ENCODE measurements at regions not wholly inside any gene's neighbourhood (a gene's known extent, or its start where the extent isn't known, plus 50 kb on each side); places are given as distances from the start of the nearest gene placed in this dataset.
"Not testable (repeated sequence)": the region's sequence is repeated elsewhere in the genome, so short reads cannot be mapped to it uniquely, and the experiment has no call there.

GRCh38 chr6:28626386-28626785 is 100.7 kb downstream of the GPX5 start:
- not testable (repeated sequence) for DNase-seq

DNA sequence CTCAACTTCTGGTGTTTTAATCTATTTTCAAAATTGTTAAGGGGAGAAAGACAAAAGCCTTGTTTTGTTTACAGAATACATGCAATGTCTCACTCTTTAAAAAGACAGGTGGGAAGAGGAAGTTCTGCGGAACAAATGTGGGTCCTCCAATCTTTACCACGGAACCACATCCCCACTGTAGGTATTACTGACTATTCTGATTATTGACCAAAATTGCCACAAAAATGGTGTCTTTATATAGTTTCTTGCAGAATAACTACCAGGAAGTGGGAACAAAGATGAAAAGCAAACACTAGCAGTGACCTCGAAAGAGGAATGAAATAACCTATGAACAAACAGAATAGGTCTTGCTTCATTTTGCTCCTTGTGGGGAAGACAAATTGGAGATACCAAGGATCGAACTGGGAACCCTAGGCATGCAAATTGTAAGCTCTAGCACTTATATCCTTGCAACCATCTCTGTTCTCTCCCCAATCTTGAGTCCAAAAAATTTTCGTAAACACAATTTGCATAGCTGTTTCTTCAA is 106.7 kb downstream of the GPX5 start:
- DNase-seq: no peak

- no peak for DNase-seq
Observed at GRCh38 chr6:28633445-28634215, 107.9 kb downstream of the GPX5 start.

DNA sequence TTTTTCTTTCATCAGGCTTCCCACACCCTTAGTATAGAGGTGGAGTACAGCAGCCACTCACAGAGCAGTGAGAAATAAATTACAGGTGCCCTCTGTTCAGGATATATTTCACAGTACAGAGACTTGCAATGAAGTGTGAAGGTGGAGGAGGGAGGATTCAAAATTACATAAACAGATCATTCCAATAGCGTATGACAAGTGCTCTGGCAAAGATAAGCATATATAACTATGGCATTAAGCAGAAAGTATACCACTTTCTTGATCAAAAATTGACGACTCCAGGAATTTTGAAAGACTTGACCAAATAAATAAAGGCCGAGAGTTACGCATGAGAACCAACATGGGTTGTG is 108.7 kb downstream of the GPX5 start:
- DNase-seq: no peak

DNA sequence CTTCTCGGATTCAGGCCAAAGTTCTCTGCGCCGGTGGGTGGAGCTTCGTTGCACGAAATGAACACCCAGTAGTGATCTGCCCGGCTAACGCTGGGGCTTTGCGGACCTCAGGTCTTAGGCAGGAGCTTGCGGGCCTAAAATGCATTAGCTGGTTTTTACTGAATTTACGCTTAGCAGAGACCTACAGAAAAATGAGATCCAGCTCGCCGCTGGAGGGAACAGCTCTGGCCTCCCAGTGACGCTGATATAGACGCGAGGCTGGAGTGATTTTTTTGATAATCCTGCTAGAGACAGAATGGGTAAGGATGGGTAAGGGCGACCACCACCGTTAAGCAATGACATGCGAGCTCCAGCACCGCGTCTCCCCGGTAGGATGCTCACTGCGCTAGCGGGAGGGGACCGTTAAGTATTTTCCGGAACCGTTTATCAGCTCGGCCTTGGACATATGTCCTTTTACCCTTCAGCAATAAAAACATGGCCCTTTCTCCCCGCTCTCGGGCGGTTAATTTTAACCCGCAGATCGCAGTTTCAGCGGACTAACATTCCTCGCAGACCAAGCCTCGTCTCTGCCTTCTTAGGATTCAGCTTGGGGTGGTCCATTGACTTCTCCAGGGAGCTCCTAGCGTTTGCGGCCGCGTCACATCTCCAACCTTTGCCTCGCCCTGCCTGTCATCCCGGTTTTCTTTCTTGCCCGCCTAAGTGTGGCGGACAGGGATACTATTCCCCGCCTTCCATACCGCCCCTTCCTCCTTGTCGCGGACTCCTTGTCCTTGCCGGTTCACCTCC is 109.3 kb downstream of the GPX5 start:
- no peak for DNase-seq

DNA sequence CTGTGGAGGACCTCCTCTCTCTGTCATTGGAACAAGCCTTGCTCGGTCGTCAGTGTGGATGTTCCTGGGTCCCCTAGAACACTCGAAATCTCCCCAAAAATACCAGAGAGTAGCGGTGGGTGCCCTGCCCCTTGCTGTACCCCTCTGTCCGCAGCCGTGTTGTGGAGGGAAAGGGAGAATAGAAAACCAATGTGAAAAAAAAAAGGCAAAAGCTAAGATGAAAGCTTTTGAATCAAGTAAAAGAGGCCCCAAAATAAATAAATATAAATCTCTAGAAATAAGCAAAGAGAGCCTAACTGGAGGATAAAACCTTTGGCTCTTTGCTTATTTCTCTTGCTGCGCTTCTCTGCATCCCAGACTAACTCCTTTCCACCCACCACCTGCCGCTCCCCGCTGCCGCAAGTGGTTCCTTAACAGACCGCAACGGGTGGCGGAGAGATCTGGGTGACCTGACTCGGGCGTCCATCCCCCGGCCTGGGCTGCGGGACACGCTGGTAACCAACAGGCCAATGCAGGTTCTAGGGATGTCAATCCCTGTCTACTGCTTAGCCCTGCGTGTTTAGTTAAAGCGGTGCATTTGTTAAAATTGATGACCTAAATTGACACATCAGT is 110.0 kb downstream of the GPX5 start:
- DNase-seq: no peak

GRCh38 chr6:28638787-28639430 is 113.2 kb downstream of the GPX5 start:
- DNase-seq: no peak

DNA sequence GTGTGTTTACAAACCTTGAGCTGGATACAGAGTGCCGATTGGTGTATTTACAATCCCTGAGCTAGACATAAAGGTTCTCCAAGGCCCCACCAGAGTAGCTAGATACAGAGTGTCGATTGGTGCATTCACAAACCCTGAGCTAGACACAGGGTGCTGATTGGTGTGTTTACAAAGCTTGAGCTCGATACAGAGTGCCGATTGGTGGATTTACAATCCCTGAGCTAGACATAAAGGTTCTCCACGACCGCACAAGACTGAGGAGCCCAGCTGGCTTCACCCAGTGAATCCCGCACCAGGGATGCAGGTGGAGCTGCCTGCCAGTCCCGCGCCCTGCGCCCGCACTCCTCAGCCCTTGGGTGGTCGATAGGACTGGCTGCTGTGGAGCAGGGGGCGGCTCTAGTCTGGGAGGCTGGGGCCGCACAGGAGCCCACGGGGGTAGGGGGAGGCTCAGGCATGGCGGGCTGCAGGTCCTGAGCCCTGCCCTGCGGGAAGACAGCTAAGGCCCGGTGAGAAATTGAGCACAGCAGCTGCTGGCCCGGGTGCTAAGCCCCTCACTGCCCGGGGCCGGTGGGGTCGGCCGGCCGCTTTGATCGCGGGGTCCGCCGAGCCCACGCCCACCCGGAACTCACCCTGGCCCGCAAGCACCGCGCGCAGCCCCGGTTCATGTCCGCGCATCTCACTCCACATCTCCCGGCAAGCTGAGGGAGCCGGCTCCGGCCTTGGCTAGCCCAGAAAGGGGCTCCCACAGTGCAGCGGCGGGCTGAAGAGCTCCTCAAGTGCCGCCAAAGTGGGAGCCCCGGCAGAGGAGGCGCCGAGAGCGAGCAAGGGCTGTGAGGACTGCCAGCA is 114.0 kb downstream of the GPX5 start:
- not testable (repeated sequence) for DNase-seq

GRCh38 chr6:28643017-28643740 is 117.5 kb downstream of the GPX5 start:
- no peak for DNase-seq

DNA sequence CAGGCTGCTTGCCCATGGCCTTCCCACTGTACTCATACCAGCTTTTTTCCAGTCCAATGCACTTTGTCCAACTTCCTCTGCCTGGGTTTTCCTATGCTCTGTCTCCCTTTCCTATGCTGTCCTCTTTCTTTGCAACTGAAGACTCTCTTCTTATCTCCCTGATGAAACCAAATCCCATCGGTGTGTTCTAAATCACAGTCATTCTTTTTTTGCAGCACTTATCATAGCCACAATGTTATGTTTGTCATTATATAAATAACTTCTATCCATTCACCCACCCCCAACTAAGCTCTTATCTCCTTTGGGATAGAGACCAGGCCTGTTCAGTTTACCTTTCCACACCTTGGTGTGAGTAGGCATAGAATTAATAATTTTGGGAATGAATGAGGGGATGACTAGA is 121.0 kb downstream of the GPX5 start:
- DNase-seq: no peak

GRCh38 chr6:28648035-28648877 is 122.6 kb downstream of the GPX5 start:
- DNase-seq: peak; percentile 69

- DNase-seq: no peak
Observed at GRCh38 chr6:28648878-28649375, 123.2 kb downstream of the GPX5 start.

DNA sequence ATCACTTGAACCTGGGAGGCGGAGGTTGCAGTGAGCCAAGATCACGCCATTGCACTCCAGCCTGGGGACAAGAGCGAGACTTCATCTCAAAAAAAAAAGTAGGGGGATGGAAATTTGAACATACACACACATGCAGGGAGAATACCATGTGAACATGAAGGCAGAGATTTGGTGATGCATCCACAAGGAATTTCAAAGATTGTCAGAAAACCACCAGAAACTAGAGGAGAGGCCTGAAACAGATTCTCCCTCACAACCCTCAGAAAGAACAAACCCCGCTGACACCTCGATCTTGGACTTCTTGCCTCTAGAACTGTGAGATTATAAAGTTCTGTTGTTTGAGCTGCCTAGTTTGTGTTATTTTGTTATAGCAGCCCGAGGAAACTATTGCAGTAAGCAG is 125.5 kb downstream of the GPX5 start:
- DNase-seq: no peak

GRCh38 chr6:28653876-28654275 is 128.2 kb downstream of the GPX5 start:
- no peak for DNase-seq

- DNase-seq: no peak
Observed at GRCh38 chr6:28655164-28655563, 129.5 kb downstream of the GPX5 start.

- no peak for DNase-seq
Observed at GRCh38 chr6:28656715-28657114, 131.0 kb downstream of the GPX5 start.

GRCh38 chr6:28657381-28657768 is 131.7 kb downstream of the GPX5 start:
- DNase-seq: no peak

DNA sequence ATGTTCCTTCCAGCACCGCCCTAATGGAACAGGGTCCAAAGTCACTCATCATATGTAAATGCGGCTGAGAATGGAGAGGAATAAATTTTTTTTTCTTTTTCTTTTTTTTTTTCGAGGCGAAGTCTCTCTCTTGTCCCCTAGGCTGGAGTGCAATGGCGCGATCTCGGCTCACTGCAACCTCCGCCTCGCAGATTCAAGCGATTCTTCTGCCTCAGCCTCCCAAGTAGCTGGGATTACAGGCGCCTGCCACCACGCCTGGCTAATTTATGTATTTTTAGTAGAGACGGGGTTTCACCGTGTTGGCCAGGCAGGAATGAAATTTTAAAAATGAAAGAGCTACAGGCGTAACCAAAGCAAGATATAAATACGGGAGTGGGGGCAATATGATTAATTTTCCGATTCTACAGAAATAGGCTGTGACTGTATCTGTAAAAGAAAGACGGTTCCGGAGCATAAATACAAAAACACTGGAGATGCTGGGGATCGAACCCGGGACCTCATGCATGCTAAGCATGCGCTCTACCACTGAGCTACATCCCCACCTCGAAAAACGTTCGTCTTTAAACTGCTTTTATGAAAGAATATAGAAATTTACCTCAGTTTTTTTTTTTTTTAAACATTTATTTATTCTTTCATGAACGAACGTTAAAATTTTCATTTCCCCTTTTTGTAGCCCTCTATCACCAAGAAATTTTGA is 132.2 kb downstream of the GPX5 start:
- peak; percentile 13 for DNase-seq

DNA sequence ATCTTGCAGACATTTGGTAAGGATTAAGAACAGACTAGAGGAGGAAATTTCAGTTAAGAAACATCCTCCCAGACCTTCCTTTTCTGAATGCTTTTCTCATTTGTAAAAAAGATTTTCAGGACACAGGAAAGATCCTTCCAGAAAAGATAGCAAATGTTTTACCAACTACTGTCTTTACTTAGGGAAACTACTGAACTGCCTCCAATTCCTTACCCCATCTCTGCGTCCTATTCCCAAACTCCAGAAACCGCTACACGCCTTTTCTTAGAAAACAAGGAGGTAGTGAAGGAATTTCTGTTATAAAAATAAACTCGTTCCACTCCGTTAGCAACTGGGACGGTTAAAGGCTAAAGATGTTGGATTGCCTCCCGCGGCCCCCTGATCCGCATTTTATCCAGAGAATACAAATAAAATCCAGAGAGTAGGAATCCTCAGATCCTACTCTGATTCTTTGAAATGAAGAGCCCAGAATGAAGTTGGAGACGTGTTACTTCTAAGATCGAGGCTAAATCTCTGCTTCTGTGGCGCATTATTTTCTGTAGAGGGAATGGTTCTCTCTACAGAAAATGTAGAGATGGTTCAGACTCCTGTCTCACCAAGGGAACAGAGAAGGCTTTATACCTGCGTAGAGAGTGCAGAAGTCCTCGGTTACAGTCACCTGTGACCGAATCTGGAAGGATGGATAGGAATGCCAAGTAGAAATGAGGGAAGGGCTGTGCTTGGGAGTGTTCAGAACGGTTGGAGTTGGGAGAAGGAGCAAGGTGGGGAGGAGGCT is 133.0 kb downstream of the GPX5 start:
- no peak for DNase-seq
